Mucosa of descending colon (tissue), 3 donors: ENCODE measurements at regions not wholly inside any gene's neighbourhood (a gene's known extent, or its start where the extent isn't known, plus 50 kb on each side); places are given as distances from the start of the nearest gene placed in this dataset.

ENCODE experiments used
- ATAC-seq: fragments of 200-7000 bp; cut with Tn5 transposase; one replicate; pipeline ENCODE4 v1.9.1; 2020; ENCODE audit warnings: mild to moderate bottlenecking, moderate library complexity
- DNase-seq, 3 donors: peaks; one replicate each; pipeline ENCODE4 v3.0.0-alpha.2; 2020
- H3K36me3 ChIP-seq: fragments of 200-600 bp; one replicate; pipeline ENCODE4 v1.8.0; 2021; ENCODE audit warnings: low read depth, mild to moderate bottlenecking
- H3K4me1 ChIP-seq: fragments of 200-600 bp; one replicate; pipeline ENCODE4 v1.8.0; 2021; ENCODE audit warnings: low read depth, mild to moderate bottlenecking
- H3K4me3 ChIP-seq: fragments of 200-600 bp; one replicate; pipeline ENCODE4 v1.8.0; 2021; ENCODE audit warnings: mild to moderate bottlenecking
- H3K9me3 ChIP-seq: fragments of 200-600 bp; one replicate; pipeline ENCODE4 v1.8.0; 2021; ENCODE audit warnings: mild to moderate bottlenecking
- CTCF ChIP-seq: fragments of 200-600 bp; IDR thresholded peaks from one replicate; pipeline ENCODE4 v1.8.0; 2022; ENCODE audit warnings: antibody characterized with exemption, mild to moderate bottlenecking
- intact Hi-C, 2 donors: fragments of 100-400 bp; cut with DNase I in 1 of 2; cut with micrococcal nuclease in 1 of 2; formaldehyde crosslinking; loops; one replicate each; pipeline versions ENCODE4 v1.11.0 to v1.11.1; 2022; cut with DNase I, micrococcal nuclease
- donor health status: DM: no; HTN: no; CAD: no; lungs with moderate emphysema.
- donor health status: DM: no; HTN: no; CAD: no.
- donor health status: DM: no; HTN: yes; CAD: no.

- no peak for TF ChIP-seq CTCF
- H3K36me3 ChIP-seq, result no peaks in the 10 kb centered on the region
- intact Hi-C loops, result no loop called here
- no peak for DNase-seq
- H3K9me3 ChIP-seq, result no peaks in the 10 kb centered on the region
- no peaks in the 10 kb centered on the region for H3K4me1 ChIP-seq
- no peak overlapping the region for H3K4me3 ChIP-seq
- ATAC-seq, result no peak
Measured at GRCh38 chr11:29272019-29272654, 744.7 kb downstream of the KCNA4 start.

- Histone ChIP-seq H3K4me3 (no peak overlapping the region), H3K36me3 (no peaks in the 10 kb centered on the region), H3K9me3 (no peaks in the 10 kb centered on the region), H3K4me1 (no peaks in the 10 kb centered on the region)
- intact Hi-C loops, result no loop called here
- TF ChIP-seq CTCF, result no peak
- DNase-seq (no peak), ATAC-seq (no peak)
Measured at GRCh38 chr11:29271616-29272015, 745.2 kb downstream of the KCNA4 start.

GRCh38 chr11:29268733-29269132 lies 748.1 kb downstream of the KCNA4 start:
- no peak overlapping the region for H3K4me3 ChIP-seq
- no peaks in the 10 kb centered on the region for H3K36me3 ChIP-seq
- intact Hi-C loops, result no loop called here
- DNase-seq (no peak), ATAC-seq (no peak)
- TF ChIP-seq CTCF, result no peak
- H3K4me1 ChIP-seq, result no peaks in the 10 kb centered on the region
- no peaks in the 10 kb centered on the region for H3K9me3 ChIP-seq

GRCh38 chr11:29265792-29266191 lies 751.0 kb downstream of the KCNA4 start:
- intact Hi-C loops, result no loop called here
- ATAC-seq (no peak), DNase-seq (no peak)
- Histone ChIP-seq H3K36me3 (no peaks in the 10 kb centered on the region), H3K9me3 (no peaks in the 10 kb centered on the region), H3K4me3 (no peak overlapping the region), H3K4me1 (no peaks in the 10 kb centered on the region)
- TF ChIP-seq CTCF, result no peak

- ATAC-seq, result no peak
- H3K4me3 ChIP-seq, result no peak overlapping the region
- H3K36me3 ChIP-seq, result no peaks in the 10 kb centered on the region
- H3K4me1 ChIP-seq, result no peaks in the 10 kb centered on the region
- DNase-seq, result no peak
- H3K9me3 ChIP-seq, result no peaks in the 10 kb centered on the region
- intact Hi-C loops, result no loop called here
- no peak for TF ChIP-seq CTCF
Measured at GRCh38 chr11:29265381-29265780, 751.4 kb downstream of the KCNA4 start.
